ENCODE measurements at regions not wholly inside any gene's neighbourhood (a gene's known extent, or its start where the extent isn't known, plus 50 kb on each side); places are given as distances from the start of the nearest gene placed in this dataset.

- TF ChIP-seq CTCF (IDR thresholded peaks at IDR 0.05) (no peak), POLR2A (IDR thresholded peaks at IDR 0.05) (no peak)
These were observed 78.1 kb downstream of the RPS29 start for GRCh38 chr14:49508124-49508523.

Measured in uterus (tissue), 2 donors.